ENCODE measurements at regions not wholly inside any gene's neighbourhood (a gene's known extent, or its start where the extent isn't known, plus 50 kb on each side); places are given as distances from the start of the nearest gene placed in this dataset.

GRCh38 chr6:22737331-22737730 lies 168.0 kb downstream of the HDGFL1 start:
- Histone ChIP-seq H2AFZ (ENCODE audit: low read depth, low read length) (no peak overlapping the region), H3K27me3 (ENCODE audit: control insufficient read depth in 2 of 2, insufficient read depth in 2 of 2, low read length in 2 of 2) (no peaks in the 10 kb centered on the region), H3K9me3 (replicated peaks; ENCODE audit: control insufficient read depth, insufficient read depth, low read length) (no peaks in the 10 kb centered on the region), H3K4me2 (ENCODE audit: insufficient read depth, low read length) (no peak overlapping the region), H3K27ac (ENCODE audit: insufficient read depth, low read depth, low read length) (no peak overlapping the region), H3K79me2 (ENCODE audit: control insufficient read depth, insufficient read depth, low read length) (no peaks in the 10 kb centered on the region), H4K20me1 (replicated peaks; ENCODE audit: control insufficient read depth, extremely low read depth, insufficient read depth, low read length) (no peaks in the 10 kb centered on the region), H3K9ac (replicated peaks; ENCODE audit: extremely low read depth, insufficient read depth, low read length) (no peak overlapping the region), H3K36me3 (ENCODE audit: control insufficient read depth in 2 of 2, extremely low read depth in 1 of 2, insufficient read depth in 2 of 2, low read length in 2 of 2) (no peaks in the 10 kb centered on the region), H3K9me1 (replicated peaks; ENCODE audit: control insufficient read depth, extremely low read depth, insufficient read depth, low read length) (no peaks in the 10 kb centered on the region), H3K4me1 (ENCODE audit: control insufficient read depth, extremely low read depth, insufficient read depth, low read length) (no peaks in the 10 kb centered on the region), H3K4me3 (replicated peaks in 1 of 3; ENCODE audit: insufficient read depth in 1 of 3, low read depth in 1 of 3, low read length in 3 of 3) (no peak overlapping the region)
- TF ChIP-seq CTCF (IDR thresholded peaks at IDR 0.05; ENCODE audit: extremely low read depth in 1 of 2, insufficient read depth in 1 of 2, low read depth in 1 of 2, low read length in 2 of 2) = peak; percentile 26 to 43
- TF ChIP-seq FOS (IDR thresholded peaks at IDR 0.05; ENCODE audit: borderline replicate concordance, insufficient read depth, low read length) = no peak
- DNase-seq (ENCODE audit: low read depth, low spot score) = peak; percentile 52
- BruUV-seq (replicated peaks) = no TSS peak
- FAIRE-seq = peak; percentile 67
- ChIA-PET POLR2A (interaction anchor here (1.5 kb wide), 1 partner anchor 1144 kb away, joined by 4 read pairs; no protein-coding TSS in a partner anchor), CTCF (interaction anchor here (0.6 to 2.2 kb wide), 9 partner anchors 10 to 1137 kb away, joined by 3 to 5 read pairs (median 3); no protein-coding TSS in a partner anchor)
- intact Hi-C loops (cut with micrococcal nuclease) (loop anchor here (5.0 to 10.0 kb wide), 2 partner anchors 890 to 1143 kb away; partner anchors contain the start of gene SOX4), dilution Hi-C loops (cut with MboI; ENCODE audit: extremely low pct_ligation_motif_present, low sequenced_read_pairs) (no loop called here)

GRCh38 chr6:22738194-22738593 lies 168.8 kb downstream of the HDGFL1 start:
- H3K4me2 ChIP-seq (ENCODE audit: insufficient read depth, low read length) = no peak overlapping the region
- H3K36me3 ChIP-seq (ENCODE audit: control insufficient read depth in 2 of 2, extremely low read depth in 1 of 2, insufficient read depth in 2 of 2, low read length in 2 of 2) = no peaks in the 10 kb centered on the region
- no peaks in the 10 kb centered on the region for H4K20me1 ChIP-seq (replicated peaks; ENCODE audit: control insufficient read depth, extremely low read depth, insufficient read depth, low read length)
- no peak overlapping the region for H3K9ac ChIP-seq (replicated peaks; ENCODE audit: extremely low read depth, insufficient read depth, low read length)
- H3K9me3 ChIP-seq (replicated peaks; ENCODE audit: control insufficient read depth, insufficient read depth, low read length) = no peaks in the 10 kb centered on the region
- ChIA-PET POLR2A (no interaction called here), CTCF (interaction anchor here (1.0 kb wide), 1 partner anchor 469 kb away, joined by 4 read pairs; no protein-coding TSS in a partner anchor)
- intact Hi-C loops (cut with micrococcal nuclease) = loop anchor here (5.0 to 10.0 kb wide), 2 partner anchors 891 to 1143 kb away; partner anchors contain the start of gene SOX4
- DNase-seq (ENCODE audit: low read depth, low spot score) = no peak
- dilution Hi-C loops (cut with MboI; ENCODE audit: extremely low pct_ligation_motif_present, low sequenced_read_pairs) = no loop called here
- BruUV-seq (replicated peaks) = no TSS peak
- no peaks in the 10 kb centered on the region for H3K27me3 ChIP-seq (ENCODE audit: control insufficient read depth in 2 of 2, insufficient read depth in 2 of 2, low read length in 2 of 2)
- FAIRE-seq = peak; percentile 49
- no peaks in the 10 kb centered on the region for H3K79me2 ChIP-seq (ENCODE audit: control insufficient read depth, insufficient read depth, low read length)
- no peak overlapping the region for H3K27ac ChIP-seq (ENCODE audit: insufficient read depth, low read depth, low read length)
- no peaks in the 10 kb centered on the region for H3K4me1 ChIP-seq (ENCODE audit: control insufficient read depth, extremely low read depth, insufficient read depth, low read length)
- no peaks in the 10 kb centered on the region for H3K9me1 ChIP-seq (replicated peaks; ENCODE audit: control insufficient read depth, extremely low read depth, insufficient read depth, low read length)
- no peak overlapping the region for H3K4me3 ChIP-seq (replicated peaks in 1 of 3; ENCODE audit: insufficient read depth in 1 of 3, low read depth in 1 of 3, low read length in 3 of 3)
- peak overlapping the region; percentile 7 for H2AFZ ChIP-seq (ENCODE audit: low read depth, low read length)
- TF ChIP-seq JUN (IDR thresholded peaks at IDR 0.05; ENCODE audit: borderline replicate concordance, insufficient read depth, insufficient read length, low read depth) (no peak), MYC (IDR thresholded peaks at IDR 0.05; ENCODE audit: low read depth, low read length) (no peak), CTCF (IDR thresholded peaks at IDR 0.05; ENCODE audit: extremely low read depth in 1 of 2, insufficient read depth in 1 of 2, low read depth in 1 of 2, low read length in 2 of 2) (no peak), MAX (IDR thresholded peaks at IDR 0.05; ENCODE audit: insufficient read depth, insufficient read length) (no peak), POLR2AphosphoS5 (IDR thresholded peaks at IDR 0.05; ENCODE audit: insufficient read depth, low read depth, low read length) (no peak), POLR2A (IDR thresholded peaks at IDR 0.05; ENCODE audit: low read depth, low read length) (no peak), EZH2 (IDR thresholded peaks at IDR 0.05; ENCODE audit: borderline replicate concordance, low read depth, low read length, severe bottlenecking) (no peak), GATA2 (IDR thresholded peaks at IDR 0.05; ENCODE audit: insufficient read depth, insufficient read length, low read depth, low read length) (no peak), FOS (IDR thresholded peaks at IDR 0.05; ENCODE audit: borderline replicate concordance, insufficient read depth, low read length) (no peak)
